Right forelimb (tissue), 1 donor: ENCODE measurements at regions not wholly inside any gene's neighbourhood (a gene's known extent, or its start where the extent isn't known, plus 50 kb on each side); places are given as distances from the start of the nearest gene placed in this dataset.
A peak's percentile ranks its signal among the peaks of the same experiment; 100 is the strongest.

Experiments
- DNase-seq: peaks from one replicate; pipeline ENCODE4 v3.0.0-alpha.2; 2018

- DNase-seq: peak; percentile 23
Observed at GRCh38 chr6:40340957-40341356, 246.2 kb downstream of the LRFN2 start.

GRCh38 chr6:40340196-40340595, 247.0 kb downstream of the LRFN2 start:
- peak; percentile 32 for DNase-seq

DNA sequence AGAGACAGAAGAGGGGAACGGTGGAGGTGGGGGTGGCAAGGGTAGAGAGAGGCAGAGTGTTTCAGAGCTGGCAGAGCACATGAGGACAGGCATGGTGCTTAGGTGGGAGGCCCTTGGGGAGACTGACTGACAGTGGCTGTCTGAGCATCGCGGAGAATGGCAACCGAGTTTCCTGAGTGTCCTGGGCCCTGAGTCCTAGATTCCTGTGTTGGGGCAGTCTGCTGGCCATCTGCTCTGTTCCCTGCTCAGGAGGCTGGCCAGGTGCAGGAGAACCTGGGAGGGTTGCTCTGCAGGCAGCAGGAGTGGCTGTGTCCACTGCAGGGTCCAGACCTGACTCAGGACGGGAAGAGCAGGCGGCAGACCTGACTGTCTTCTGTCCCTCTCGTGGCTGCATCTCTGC, 248.9 kb downstream of the LRFN2 start:
- DNase-seq: no peak

DNA sequence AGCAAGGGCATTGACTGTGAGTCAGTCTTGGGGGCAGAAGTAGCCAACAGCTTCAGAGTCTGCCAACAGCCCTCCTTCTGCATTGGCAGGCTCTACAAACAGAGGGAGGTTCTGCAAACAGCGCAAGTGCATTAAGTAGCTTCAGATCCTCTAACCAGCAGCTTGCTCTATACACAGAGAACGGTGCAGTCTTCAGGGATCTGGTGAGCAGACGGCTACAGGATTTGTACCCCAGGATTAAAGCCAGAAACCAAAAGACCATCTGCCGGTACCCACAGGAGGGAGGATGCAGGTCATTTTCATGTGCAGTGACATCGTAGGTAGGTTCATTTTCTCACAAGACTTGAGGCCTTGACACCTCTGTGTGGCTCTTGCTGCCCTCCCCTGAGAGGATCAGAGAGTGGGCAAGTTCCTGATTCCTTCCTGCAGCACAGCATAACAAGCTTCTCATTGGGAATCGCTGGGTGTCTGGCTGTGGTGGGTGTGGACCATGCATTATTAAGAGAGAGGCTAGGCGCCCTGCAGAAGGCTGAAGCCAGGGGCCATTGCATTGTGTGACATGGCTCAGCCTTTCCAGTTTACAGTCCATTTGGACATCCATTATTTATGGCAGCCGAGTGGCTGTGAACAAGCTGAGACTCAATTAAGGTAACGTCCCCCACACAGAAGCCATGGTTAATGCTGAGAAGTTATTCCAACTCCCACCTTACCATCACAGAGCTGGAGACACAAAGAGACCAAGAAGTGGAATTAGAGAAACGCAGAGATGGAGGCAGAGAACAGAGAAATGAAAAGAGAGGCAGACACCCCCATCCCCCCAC, 250.0 kb downstream of the LRFN2 start:
- no peak for DNase-seq

- no peak for DNase-seq
Observed at GRCh38 chr6:40336296-40336695, 250.9 kb downstream of the LRFN2 start.

DNA sequence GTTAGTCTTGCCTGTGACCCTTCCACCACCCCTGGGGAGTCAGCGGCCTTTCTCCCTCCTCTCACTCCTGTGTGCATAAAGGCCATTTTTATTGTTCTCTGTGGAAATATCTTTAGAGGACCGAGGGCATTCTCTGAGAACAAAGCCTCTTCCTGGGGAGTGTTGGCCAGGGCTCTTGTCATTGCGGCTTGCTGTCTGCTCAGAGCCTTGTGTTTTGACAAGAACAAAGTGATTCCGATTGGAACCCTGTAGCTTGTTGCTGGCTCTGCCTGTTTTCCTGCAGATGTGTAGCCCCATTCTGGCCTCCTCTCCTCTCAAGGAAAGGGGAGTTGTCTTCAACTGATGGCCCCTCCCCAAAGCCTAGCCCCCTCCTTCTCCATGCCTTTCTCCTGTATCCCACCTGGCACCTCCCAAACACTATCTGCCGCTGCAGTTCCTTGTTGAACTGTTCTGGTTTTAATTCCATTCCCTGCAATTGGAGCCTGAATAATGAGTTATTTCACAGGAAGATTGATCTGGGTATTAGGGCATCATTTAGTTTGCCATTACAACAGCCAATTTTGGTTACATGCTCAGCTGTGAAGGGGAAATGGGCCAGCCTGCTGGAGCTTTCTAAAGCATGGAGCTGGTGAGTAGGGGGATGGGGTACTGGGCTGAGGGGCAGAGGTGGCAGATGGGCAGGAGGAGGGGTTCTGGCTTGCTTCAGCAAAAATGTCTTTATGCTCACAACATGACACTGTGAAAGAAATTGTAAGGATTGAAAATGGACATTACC, 252.5 kb downstream of the LRFN2 start:
- DNase-seq: no peak

DNA sequence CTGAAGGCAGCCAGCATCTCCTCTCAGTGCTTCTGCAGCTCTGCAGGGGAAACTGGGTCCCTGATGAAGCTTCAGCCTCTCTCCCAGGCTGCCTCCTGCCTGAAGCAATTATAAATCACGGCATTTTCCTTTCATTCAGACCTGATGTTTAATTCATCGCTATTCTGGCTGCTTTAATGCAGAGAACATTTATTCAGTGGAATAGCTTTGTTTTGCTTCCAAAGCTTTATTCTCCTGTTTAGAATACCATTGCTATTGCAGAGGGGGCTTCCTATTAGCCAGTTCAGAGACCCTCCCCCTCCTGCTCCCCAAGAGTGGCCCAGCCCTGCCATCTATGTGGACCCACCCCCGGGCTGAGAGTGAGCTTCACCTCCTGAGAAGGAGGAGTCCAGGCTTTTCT, 255.6 kb downstream of the LRFN2 start:
- DNase-seq: no peak

DNA sequence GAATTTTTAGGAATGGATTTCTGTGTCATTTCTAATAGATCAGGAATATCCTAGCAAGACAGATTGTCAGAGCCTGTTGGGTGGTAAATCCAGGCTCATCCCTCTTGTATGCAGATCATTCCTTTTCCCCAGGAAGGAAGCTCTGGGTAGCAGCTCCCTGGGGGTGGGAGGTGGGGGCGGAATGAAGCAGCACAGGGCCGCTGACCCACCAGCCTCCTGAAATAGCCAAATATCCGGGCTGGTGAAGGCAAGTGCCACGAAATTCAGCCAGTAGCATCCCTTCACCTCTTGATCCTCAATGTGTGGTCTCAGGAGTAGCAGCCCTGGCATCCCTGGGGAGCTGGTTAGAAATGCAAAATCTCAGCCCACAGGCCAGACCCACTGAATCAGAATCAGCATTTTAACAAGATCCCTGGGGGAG, 256.9 kb downstream of the LRFN2 start:
- no peak for DNase-seq

DNA sequence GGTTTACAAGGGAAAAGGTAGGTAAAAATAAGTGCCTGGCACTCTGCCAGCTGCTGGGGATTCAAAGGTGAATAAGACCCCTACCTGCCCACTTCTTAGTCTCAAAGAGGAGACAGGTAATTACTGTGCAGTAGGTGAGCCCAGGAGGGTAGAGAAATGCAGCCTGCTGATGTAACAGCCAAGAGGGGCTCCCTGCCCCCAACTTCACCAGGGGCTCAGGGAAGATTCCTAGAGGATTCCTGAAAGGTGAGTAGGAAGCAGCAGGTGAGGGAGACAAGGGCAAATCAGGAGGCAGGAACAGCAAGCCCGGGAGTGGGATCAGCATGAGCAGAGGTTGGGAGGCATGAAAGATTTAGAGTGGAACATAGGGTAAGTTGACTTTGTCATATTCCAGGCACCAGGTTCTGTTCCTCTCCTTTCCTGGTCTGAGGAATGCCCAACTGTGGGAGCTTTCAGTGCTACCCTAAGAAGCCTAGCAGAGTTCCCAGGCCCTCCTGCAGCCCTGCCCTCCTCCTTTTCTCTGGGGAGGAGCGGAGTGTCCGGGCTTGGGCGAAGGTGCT, 258.1 kb downstream of the LRFN2 start:
- no peak for DNase-seq

GRCh38 chr6:40328386-40328985, 258.7 kb downstream of the LRFN2 start:
- DNase-seq: no peak

DNA sequence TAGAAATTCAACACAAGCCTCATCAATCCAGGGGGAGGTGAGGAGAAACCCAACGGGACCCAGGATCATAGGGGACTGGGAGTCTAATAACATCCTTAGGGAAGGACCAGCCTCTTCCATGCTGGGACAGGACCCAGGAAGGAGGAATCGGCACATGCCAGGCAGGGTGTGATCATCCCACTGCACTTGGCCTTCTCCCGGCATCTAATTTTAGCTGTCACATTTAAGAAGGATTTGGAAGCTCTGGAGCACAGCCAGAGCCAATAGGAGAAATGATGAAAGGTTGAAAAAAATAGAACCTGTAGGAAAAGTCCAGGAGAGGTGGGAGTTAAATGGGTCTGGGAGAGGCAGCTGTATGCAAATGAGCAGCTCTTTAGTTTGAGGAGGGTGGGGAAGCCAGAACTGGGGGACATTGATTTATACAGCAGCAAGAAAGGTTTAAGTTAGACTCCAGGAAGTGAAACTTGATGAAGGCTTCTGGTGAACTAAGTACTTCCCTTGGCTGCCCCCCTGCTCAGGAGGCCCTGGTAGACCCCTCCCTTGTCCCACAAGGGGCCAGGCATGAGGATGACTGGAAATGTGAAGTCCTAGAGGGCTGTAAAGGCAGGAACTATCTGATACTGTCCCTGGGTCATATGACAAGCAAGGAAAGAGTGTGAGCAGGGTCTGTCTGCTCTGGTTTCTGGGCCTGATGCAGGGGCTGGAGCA, 260.3 kb downstream of the LRFN2 start:
- DNase-seq: no peak

DNA sequence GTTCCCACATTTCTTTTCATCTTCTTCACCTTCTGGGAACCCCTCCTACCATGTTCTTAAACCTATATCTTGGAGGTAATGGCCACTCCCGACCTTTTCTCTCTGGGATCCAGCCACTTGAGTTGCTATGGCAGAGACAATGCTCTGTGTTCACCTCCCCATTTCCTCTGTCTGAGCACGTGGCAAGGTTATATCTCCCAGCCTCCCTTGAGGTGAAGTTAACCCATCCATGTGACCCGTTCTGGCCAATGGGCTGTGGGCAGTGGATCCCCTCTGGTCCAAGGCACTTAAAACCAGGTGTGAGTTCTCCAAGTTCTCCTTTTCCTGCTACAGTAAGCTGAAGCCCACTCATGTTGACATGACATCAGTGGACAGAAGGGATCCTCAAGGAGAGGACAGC, 261.4 kb downstream of the LRFN2 start:
- no peak for DNase-seq

DNA sequence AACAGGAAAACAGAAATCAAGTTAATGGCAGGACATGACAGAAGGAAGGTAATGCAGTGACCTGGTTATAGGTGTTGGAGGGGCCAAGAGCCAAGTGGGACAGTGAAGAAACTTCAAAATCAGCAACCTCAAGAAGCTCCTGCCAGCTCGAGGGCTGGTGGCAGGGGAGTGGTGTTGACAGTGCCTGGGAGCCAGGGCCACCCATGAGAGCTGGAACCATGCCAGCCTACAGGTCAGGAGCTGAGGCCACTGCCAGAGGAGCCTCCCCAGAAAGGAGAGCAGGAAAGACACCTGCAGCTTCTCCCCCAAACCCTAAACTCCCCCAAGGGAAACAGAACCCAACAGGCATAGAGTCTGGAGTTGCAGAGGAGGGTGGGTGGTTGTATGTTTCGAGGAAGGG, 262.1 kb downstream of the LRFN2 start:
- DNase-seq: no peak

GRCh38 chr6:40323881-40324634, 263.1 kb downstream of the LRFN2 start:
- no peak for DNase-seq

DNA sequence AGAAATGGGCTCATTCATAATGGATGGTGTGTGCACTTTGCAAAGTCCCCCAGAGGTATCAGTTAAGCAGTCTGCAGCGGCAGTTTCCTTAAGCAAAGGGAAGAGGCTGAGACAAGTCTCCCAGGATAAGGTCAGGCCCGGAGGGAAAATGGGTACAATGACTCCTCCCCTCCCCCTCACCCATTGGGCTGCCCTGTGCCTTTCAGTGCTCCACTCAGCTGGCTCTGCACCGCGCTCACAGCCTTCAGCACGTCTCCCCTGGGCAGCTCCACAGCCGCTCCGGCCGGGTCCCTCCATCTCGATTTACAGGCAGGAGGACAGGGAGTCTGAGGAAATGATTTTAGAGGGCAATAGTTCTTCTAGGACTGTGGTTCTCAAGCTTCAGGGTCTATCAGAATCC, 264.8 kb downstream of the LRFN2 start:
- no peak for DNase-seq

DNA sequence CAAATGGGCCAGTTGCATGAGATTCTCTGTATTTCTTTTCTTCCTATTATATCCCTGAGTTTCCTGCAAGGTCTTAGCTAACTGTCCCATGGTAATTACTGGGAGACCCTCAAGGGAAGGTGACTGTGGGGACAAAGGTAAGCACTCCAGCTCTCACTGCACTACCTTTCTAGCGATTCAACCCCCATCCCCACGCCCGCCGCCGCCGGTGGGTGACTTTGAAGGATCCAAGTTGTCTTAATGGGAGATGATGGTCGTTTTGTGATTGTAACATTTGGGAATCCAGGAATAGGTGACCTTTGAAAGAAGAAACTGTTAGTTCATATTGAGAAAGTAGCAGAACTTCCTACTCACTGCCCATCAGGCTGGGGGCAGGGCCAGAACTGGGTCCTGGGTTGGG, 265.5 kb downstream of the LRFN2 start:
- DNase-seq: no peak

GRCh38 chr6:40320947-40321346, 266.2 kb downstream of the LRFN2 start:
- no peak for DNase-seq

DNA sequence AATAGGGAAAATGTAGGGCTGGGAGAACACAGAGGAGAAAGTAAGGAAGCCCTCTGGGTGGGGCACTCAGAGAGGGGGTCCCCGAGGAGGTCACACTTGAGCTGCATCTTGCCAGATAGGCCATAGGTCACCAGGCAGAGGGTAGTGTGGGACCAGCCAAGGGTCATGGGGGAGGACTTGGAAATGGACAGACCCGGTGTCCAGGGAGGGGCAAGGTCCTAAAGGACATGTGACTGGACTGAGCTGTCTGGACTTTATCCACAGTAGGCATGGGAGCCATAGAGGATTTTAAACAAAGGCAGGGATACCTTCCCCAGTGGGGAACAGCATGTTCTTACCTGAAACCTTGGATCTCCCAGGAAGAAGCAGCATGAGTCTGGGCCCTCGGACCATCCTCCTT, 266.7 kb downstream of the LRFN2 start:
- no peak for DNase-seq

DNA sequence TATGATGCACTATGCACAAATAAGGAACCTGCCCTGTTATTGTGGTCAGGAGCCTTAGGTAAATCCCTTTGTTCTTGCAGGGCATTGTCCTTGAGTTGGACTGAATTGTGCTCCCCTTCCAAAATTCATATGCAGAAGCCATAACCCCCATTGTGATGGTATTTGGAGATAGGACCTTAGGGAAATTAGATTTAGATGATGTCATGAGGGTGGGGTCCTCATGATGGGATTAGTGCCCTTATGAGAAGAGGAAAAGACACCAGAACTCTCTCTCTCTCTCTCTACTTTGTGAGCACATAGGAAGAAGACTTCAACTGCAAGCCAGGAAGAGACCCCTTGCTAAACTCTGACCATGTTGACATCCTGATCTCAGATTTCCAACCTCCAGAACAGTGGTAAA, 268.0 kb downstream of the LRFN2 start:
- no peak for DNase-seq

GRCh38 chr6:40315060-40315459, 272.1 kb downstream of the LRFN2 start:
- no peak for DNase-seq

DNA sequence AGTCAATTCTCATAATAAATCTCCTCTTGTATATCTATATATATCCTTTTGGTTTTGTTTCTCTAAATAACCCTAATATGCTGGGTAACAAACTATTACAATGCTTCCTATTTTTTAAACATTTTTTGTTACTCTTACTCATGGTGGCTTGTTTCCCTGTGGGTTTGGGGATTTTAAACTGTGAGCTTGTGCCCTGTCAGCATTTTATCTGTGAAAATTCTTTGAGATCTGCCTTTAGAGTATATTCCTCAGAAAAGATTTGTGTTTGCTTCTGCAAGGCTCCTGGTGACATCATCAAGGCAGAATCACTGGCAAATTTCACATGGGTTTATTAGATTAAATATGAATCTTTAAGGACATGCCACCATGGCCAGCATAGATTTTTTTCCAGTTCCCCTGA, 273.6 kb downstream of the LRFN2 start:
- no peak for DNase-seq
